ENCODE measurements at regions not wholly inside any gene's neighbourhood (a gene's known extent, or its start where the extent isn't known, plus 50 kb on each side); places are given as distances from the start of the nearest gene placed in this dataset.
A peak's percentile ranks its signal among the peaks of the same experiment; 100 is the strongest.
"Not testable (repeated sequence)": the region's sequence is repeated elsewhere in the genome, so short reads cannot be mapped to it uniquely, and the experiment has no call there.

GRCh38 chr10:45056806-45057205, 56.1 kb downstream of the ZNF22 start:
- H3K27me3 Mint-ChIP-seq, H3K4me3 Mint-ChIP-seq, H3K27ac Mint-ChIP-seq, ATAC-seq, POLR2A ChIA-PET, H3K4me1 Mint-ChIP-seq, DNase-seq, H3K9me3 Mint-ChIP-seq, H3K36me3 Mint-ChIP-seq: not testable (repeated sequence)

- H3K27ac Mint-ChIP-seq, result no peak overlapping the region
- DNase-seq (no peak), ATAC-seq (no peak)
Observed at GRCh38 chr10:45058580-45058979, 57.9 kb downstream of the ZNF22 start.

GRCh38 chr10:45058992-45059561, 58.4 kb downstream of the ZNF22 start:
- Mint-ChIP-seq H3K4me1 (peaks cover 0 to 7% (median 0%) of the 10 kb centered on the region in 4 donors), H3K36me3 (no peaks in the 10 kb centered on the region), H3K27me3 (peaks cover 2 to 9% (median 7%) of the 10 kb centered on the region in 5 donors), H3K27ac (no peak overlapping the region), H3K4me3 (no peak overlapping the region), H3K9me3 (no peaks in the 10 kb centered on the region)
- ATAC-seq (no peak), DNase-seq (no peak)
- POLR2A ChIA-PET, result no interaction called here

More at GRCh38 chr10:45058580-45058979, 57.9 kb downstream of the ZNF22 start:
- H3K9me3 Mint-ChIP-seq, result no peaks in the 10 kb centered on the region
- H3K4me3 Mint-ChIP-seq, result no peak overlapping the region
- H3K27me3 Mint-ChIP-seq, result peaks cover 0 to 9% (median 5%) of the 10 kb centered on the region in 5 donors
- POLR2A ChIA-PET, result no interaction called here
- H3K36me3 Mint-ChIP-seq, result no peaks in the 10 kb centered on the region
- H3K4me1 Mint-ChIP-seq, result peaks cover 0 to 7% (median 0%) of the 10 kb centered on the region in 4 donors

GRCh38 chr10:45059632-45060031, 58.9 kb downstream of the ZNF22 start:
- POLR2A ChIA-PET, result no interaction called here
- H3K36me3 Mint-ChIP-seq, result no peaks in the 10 kb centered on the region
- H3K4me3 Mint-ChIP-seq, result no peak overlapping the region
- H3K27ac Mint-ChIP-seq, result no peak overlapping the region
- peaks cover 2 to 9% (median 7%) of the 10 kb centered on the region in 5 donors for H3K27me3 Mint-ChIP-seq
- H3K4me1 Mint-ChIP-seq, result peaks cover 0 to 7% (median 0%) of the 10 kb centered on the region in 4 donors
- DNase-seq (no peak), ATAC-seq (no peak)
- no peaks in the 10 kb centered on the region for H3K9me3 Mint-ChIP-seq

GRCh38 chr10:45061982-45062381, 61.3 kb downstream of the ZNF22 start:
- Mint-ChIP-seq H3K9me3 (no peaks in the 10 kb centered on the region), H3K4me1 (peaks cover 0 to 5% (median 0%) of the 10 kb centered on the region in 4 donors)

GRCh38 chr10:45063591-45064231, 63.0 kb downstream of the ZNF22 start:
- no peak for DNase-seq
- H3K9me3 Mint-ChIP-seq, result no peaks in the 10 kb centered on the region
- POLR2A ChIA-PET, result no interaction called here
- ATAC-seq, result no peak
- H3K27ac Mint-ChIP-seq, result no peak overlapping the region
- H3K4me1 Mint-ChIP-seq, result peaks cover 0 to 3% (median 0%) of the 10 kb centered on the region in 4 donors
- no peak overlapping the region for H3K4me3 Mint-ChIP-seq
- no peaks in the 10 kb centered on the region for H3K36me3 Mint-ChIP-seq
- peaks cover 0 to 12% (median 5%) of the 10 kb centered on the region in 5 donors for H3K27me3 Mint-ChIP-seq

More at GRCh38 chr10:45061982-45062381, 61.3 kb downstream of the ZNF22 start:
- no peak overlapping the region for H3K27ac Mint-ChIP-seq
- POLR2A ChIA-PET, result no interaction called here
- H3K27me3 Mint-ChIP-seq, result peaks cover 2 to 12% (median 5%) of the 10 kb centered on the region in 5 donors
- ATAC-seq (no peak), DNase-seq (no peak)
- no peak overlapping the region for H3K4me3 Mint-ChIP-seq
- H3K36me3 Mint-ChIP-seq, result no peaks in the 10 kb centered on the region

- DNase-seq (no peak), ATAC-seq (no peak)
- Mint-ChIP-seq H3K4me1 (no peaks in the 10 kb centered on the region), H3K9me3 (peaks cover 0 to 2% (median 0%) of the 10 kb centered on the region in 9 donors), H3K36me3 (no peaks in the 10 kb centered on the region), H3K27ac (no peak overlapping the region), H3K27me3 (peaks cover 0 to 12% (median 4%) of the 10 kb centered on the region in 5 donors), H3K4me3 (no peak overlapping the region)
- POLR2A ChIA-PET, result no interaction called here
Observed at GRCh38 chr10:45064998-45065397, 64.3 kb downstream of the ZNF22 start.

GRCh38 chr10:45071043-45071813, 70.5 kb downstream of the ZNF22 start:
- H3K27me3 Mint-ChIP-seq, result peaks cover 0 to 3% (median 1%) of the 10 kb centered on the region in 5 donors
- DNase-seq (no peak), ATAC-seq (no peak)
- no peak overlapping the region for H3K4me3 Mint-ChIP-seq
- H3K36me3 Mint-ChIP-seq, result peaks cover 0 to 9% (median 0%) of the 10 kb centered on the region in 3 donors
- no peaks in the 10 kb centered on the region for H3K4me1 Mint-ChIP-seq
- no peak overlapping the region for H3K27ac Mint-ChIP-seq
- peaks cover 0 to 20% (median 16%) of the 10 kb centered on the region in 9 donors for H3K9me3 Mint-ChIP-seq
- POLR2A ChIA-PET, result no interaction called here

- DNase-seq (no peak), ATAC-seq (no peak)
- Mint-ChIP-seq H3K4me3 (no peak overlapping the region), H3K9me3 (peaks cover 0 to 19% (median 14%) of the 10 kb centered on the region in 9 donors), H3K36me3 (peaks cover 0 to 8% (median 0%) of the 10 kb centered on the region in 3 donors), H3K4me1 (peaks cover 0 to 7% (median 6%) of the 10 kb centered on the region in 4 donors), H3K27me3 (peaks cover 0 to 12% (median 6%) of the 10 kb centered on the region in 5 donors), H3K27ac (no peak overlapping the region)
- POLR2A ChIA-PET, result no interaction called here
Observed at GRCh38 chr10:45075216-45075615, 74.5 kb downstream of the ZNF22 start.

- Mint-ChIP-seq H3K4me1 (peaks cover 0 to 7% (median 6%) of the 10 kb centered on the region in 4 donors), H3K27ac (no peak overlapping the region), H3K9me3 (peaks cover 0 to 13% (median 7%) of the 10 kb centered on the region in 9 donors), H3K36me3 (peaks cover 0 to 1% (median 0%) of the 10 kb centered on the region in 3 donors), H3K4me3 (no peak overlapping the region), H3K27me3 (peaks cover 0 to 12% (median 6%) of the 10 kb centered on the region in 5 donors)
- POLR2A ChIA-PET, result no interaction called here
- no peak for ATAC-seq
- DNase-seq, result no peak
Observed at GRCh38 chr10:45075826-45076380, 75.2 kb downstream of the ZNF22 start.

GRCh38 chr10:45076891-45077290, 76.2 kb downstream of the ZNF22 start:
- H3K36me3 Mint-ChIP-seq, result no peaks in the 10 kb centered on the region
- peaks cover 0 to 7% (median 6%) of the 10 kb centered on the region in 4 donors for H3K4me1 Mint-ChIP-seq
- H3K27ac Mint-ChIP-seq, result peak overlapping the region in 6 of 10 donors; percentile 7 to 86 (median 60)
- no peak for ATAC-seq
- H3K27me3 Mint-ChIP-seq, result peaks cover 0 to 12% (median 5%) of the 10 kb centered on the region in 5 donors
- DNase-seq, result peak in 2 of 10 donors; percentile 21 to 26
- POLR2A ChIA-PET, result interaction anchor here (0.7 kb wide), 2 partner anchors 116 to 1017 kb away, joined by 6 to 8 read pairs; no protein-coding TSS in a partner anchor
- peaks cover 0 to 6% (median 0%) of the 10 kb centered on the region in 9 donors for H3K9me3 Mint-ChIP-seq
- H3K4me3 Mint-ChIP-seq, result peak overlapping the region in 7 of 10 donors; percentile 26 to 76 (median 40)

- Mint-ChIP-seq H3K27me3 (peaks cover 4 to 22% (median 7%) of the 10 kb centered on the region in 5 donors), H3K36me3 (peaks cover 0 to 7% (median 0%) of the 10 kb centered on the region in 3 donors), H3K9me3 (peaks cover 0 to 15% (median 9%) of the 10 kb centered on the region in 9 donors), H3K4me1 (peaks cover 0 to 9% (median 7%) of the 10 kb centered on the region in 4 donors), H3K27ac (no peak overlapping the region), H3K4me3 (no peak overlapping the region)
- ATAC-seq, result no peak
- DNase-seq, result no peak
- POLR2A ChIA-PET, result no interaction called here
Observed at GRCh38 chr10:45080331-45080730, 79.6 kb downstream of the ZNF22 start.

Data from naive thymus-derived CD8-positive, alpha-beta T cell (primary cell).